Right atrium auricular region (tissue), 2 donors: ENCODE measurements at regions not wholly inside any gene's neighbourhood (a gene's known extent, or its start where the extent isn't known, plus 50 kb on each side); places are given as distances from the start of the nearest gene placed in this dataset.

Experiments
- DNase-seq: peaks from one replicate; pipeline ENCODE4 v3.0.0-alpha.2; 2019; ENCODE audit warnings: low spot score
- H3K27ac ChIP-seq, 2 donors: fragments of 200-600 bp; sonication (generic); 1 replicate in 1 of 2; 2 replicates in 1 of 2; pipeline ENCODE4 v1.5.1; 2016 to 2019
- H3K27me3 ChIP-seq, 2 donors: fragments of 200-600 bp; sonication (generic); one replicate each; pipeline versions ENCODE4 v1.5.1 to v1.6.0; 2017 to 2019
- H3K36me3 ChIP-seq: fragments of 200-600 bp; sonication (generic); one replicate; pipeline ENCODE4 v1.5.1; 2016
- H3K4me1 ChIP-seq, 2 donors: fragments of 200-600 bp; sonication (generic); one replicate each; pipeline versions ENCODE4 v1.5.1 to v1.6.0; 2017 to 2019
- H3K4me3 ChIP-seq, 2 donors: fragments of 200-600 bp; sonication (generic); 1 replicate in 1 of 2; 2 replicates in 1 of 2; pipeline ENCODE4 v1.5.1; 2017 to 2019; ENCODE audit warnings: mild to moderate bottlenecking in 1 of 2, moderate library complexity in 1 of 2
- H3K9me3 ChIP-seq, 2 donors: fragments of 200-600 bp; sonication (generic); one replicate each; pipeline ENCODE4 v1.5.1; 2019
- TF ChIP-seq, protein P1 (sequence below), 2 donors: fragments of 200-600 bp; sonication (generic); IDR thresholded peaks; one replicate each; pipeline ENCODE4 v1.5.1; 2019; ENCODE audit warnings: antibody characterized with exemption in 2 of 2

- Histone ChIP-seq H3K4me3 (no peak overlapping the region), H3K27ac (no peak overlapping the region), H3K4me1 (no peaks in the 10 kb centered on the region), H3K9me3 (no peaks in the 10 kb centered on the region), H3K36me3 (no peaks in the 10 kb centered on the region), H3K27me3 (no peaks in the 10 kb centered on the region)
- TF ChIP-seq, protein P1, sequence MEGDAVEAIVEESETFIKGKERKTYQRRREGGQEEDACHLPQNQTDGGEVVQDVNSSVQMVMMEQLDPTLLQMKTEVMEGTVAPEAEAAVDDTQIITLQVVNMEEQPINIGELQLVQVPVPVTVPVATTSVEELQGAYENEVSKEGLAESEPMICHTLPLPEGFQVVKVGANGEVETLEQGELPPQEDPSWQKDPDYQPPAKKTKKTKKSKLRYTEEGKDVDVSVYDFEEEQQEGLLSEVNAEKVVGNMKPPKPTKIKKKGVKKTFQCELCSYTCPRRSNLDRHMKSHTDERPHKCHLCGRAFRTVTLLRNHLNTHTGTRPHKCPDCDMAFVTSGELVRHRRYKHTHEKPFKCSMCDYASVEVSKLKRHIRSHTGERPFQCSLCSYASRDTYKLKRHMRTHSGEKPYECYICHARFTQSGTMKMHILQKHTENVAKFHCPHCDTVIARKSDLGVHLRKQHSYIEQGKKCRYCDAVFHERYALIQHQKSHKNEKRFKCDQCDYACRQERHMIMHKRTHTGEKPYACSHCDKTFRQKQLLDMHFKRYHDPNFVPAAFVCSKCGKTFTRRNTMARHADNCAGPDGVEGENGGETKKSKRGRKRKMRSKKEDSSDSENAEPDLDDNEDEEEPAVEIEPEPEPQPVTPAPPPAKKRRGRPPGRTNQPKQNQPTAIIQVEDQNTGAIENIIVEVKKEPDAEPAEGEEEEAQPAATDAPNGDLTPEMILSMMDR (IDR thresholded peaks at IDR 0.05) = no peak
- no peak for DNase-seq
These were observed 219.1 kb upstream of the MKI67 start for GRCh38 chr10:128345353-128345752.

- Histone ChIP-seq H3K4me1 (no peaks in the 10 kb centered on the region), H3K27ac (no peak overlapping the region), H3K4me3 (no peak overlapping the region), H3K27me3 (no peaks in the 10 kb centered on the region), H3K9me3 (no peaks in the 10 kb centered on the region), H3K36me3 (no peaks in the 10 kb centered on the region)
- TF ChIP-seq, protein P1 (IDR thresholded peaks at IDR 0.05) = no peak
- DNase-seq = no peak
These were observed 234.6 kb upstream of the MKI67 start for GRCh38 chr10:128360783-128361182.

DNA sequence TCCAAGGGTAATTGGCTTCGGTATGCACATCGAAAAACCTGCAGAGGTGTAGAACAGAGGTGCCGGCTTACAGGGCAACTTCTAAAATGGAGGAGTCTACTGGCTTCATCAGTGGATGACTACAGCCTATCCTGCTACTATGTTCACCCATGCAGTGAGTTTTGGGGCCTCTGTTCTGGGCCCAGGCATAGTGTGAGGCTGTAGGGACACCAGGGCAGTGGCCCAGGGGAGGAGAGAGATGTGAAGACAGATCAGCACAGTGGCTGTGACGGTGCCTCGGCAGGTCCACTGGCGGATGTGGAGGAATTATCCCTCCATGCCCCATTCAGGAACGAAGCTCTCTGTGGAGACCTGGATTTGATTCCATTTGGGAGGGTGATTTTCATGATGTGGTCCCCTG is 235.3 kb upstream of the MKI67 start:
- Histone ChIP-seq H3K4me1 (no peaks in the 10 kb centered on the region), H3K9me3 (no peaks in the 10 kb centered on the region), H3K4me3 (no peak overlapping the region), H3K27me3 (no peaks in the 10 kb centered on the region), H3K36me3 (no peaks in the 10 kb centered on the region), H3K27ac (no peak overlapping the region)
- TF ChIP-seq, protein P1 (IDR thresholded peaks at IDR 0.05) = no peak
- DNase-seq = no peak

DNA sequence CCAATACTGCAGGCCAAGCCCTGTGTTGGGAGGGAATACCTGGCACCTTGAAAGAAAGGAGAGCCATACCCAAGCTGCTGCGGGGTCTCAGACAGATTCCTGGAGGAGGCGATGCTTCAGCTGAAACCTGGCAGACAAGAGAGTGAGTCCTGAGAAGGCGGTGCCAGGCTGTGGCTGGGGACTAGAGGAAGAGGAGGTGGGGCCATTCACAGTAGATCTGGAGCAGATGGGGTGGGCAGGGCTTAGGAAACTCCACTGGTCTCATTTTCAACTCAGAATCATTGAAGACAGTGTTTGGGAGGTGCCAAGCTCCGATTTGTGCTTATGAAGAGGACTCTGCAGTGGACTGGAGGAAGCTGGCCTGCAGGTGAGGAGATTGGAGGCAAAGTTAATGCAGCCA is 236.3 kb upstream of the MKI67 start:
- TF ChIP-seq, protein P1 (IDR thresholded peaks at IDR 0.05) = no peak
- Histone ChIP-seq H3K36me3 (no peaks in the 10 kb centered on the region), H3K9me3 (no peaks in the 10 kb centered on the region), H3K27me3 (no peaks in the 10 kb centered on the region), H3K27ac (no peak overlapping the region), H3K4me1 (no peaks in the 10 kb centered on the region), H3K4me3 (no peak overlapping the region)
- DNase-seq = no peak

DNA sequence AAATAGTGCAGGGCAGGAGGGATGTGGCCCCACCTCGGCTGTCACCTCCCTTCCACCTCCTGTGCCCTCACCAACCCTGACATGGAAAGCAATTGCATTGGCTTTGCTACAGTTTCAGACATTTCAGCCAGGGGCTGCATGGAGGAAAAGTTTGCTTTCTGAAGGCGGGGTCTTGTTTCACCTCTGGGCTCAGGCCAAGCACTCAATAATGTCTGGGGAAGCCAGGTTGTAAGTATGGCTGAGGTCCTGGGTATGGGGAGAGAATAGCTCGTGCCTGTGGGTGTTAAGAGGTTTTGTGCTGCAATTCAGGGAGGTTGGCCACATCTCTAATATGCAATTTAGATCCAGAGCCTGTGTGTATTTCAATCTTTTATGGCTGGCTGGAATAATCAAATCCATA is 238.4 kb upstream of the MKI67 start:
- DNase-seq = no peak

More for the DNA sequence above, 238.4 kb upstream of the MKI67 start:
- Histone ChIP-seq H3K9me3 (no peaks in the 10 kb centered on the region), H3K27me3 (no peaks in the 10 kb centered on the region), H3K36me3 (no peaks in the 10 kb centered on the region), H3K4me3 (no peak overlapping the region), H3K27ac (no peak overlapping the region), H3K4me1 (no peaks in the 10 kb centered on the region)
- TF ChIP-seq, protein P1 (IDR thresholded peaks at IDR 0.05) = no peak
